Stimulated activated CD4-positive, alpha-beta T cell treated with anti-CD3 and anti-CD28 coated beads, Interleukin-1b, Interleukin-23, amount 100 ng/mL, for 48 hours (primary cell): ENCODE measurements at regions not wholly inside any gene's neighbourhood (a gene's known extent, or its start where the extent isn't known, plus 50 kb on each side); places are given as distances from the start of the nearest gene placed in this dataset.

Experiments used
- DNase-seq: peaks from one replicate; pipeline ENCODE4 v3.0.0-alpha.2; 2020

- no peak for DNase-seq
Measured at GRCh38 chr7:155871211-155871610, 58.9 kb upstream of the SHH start.

DNA sequence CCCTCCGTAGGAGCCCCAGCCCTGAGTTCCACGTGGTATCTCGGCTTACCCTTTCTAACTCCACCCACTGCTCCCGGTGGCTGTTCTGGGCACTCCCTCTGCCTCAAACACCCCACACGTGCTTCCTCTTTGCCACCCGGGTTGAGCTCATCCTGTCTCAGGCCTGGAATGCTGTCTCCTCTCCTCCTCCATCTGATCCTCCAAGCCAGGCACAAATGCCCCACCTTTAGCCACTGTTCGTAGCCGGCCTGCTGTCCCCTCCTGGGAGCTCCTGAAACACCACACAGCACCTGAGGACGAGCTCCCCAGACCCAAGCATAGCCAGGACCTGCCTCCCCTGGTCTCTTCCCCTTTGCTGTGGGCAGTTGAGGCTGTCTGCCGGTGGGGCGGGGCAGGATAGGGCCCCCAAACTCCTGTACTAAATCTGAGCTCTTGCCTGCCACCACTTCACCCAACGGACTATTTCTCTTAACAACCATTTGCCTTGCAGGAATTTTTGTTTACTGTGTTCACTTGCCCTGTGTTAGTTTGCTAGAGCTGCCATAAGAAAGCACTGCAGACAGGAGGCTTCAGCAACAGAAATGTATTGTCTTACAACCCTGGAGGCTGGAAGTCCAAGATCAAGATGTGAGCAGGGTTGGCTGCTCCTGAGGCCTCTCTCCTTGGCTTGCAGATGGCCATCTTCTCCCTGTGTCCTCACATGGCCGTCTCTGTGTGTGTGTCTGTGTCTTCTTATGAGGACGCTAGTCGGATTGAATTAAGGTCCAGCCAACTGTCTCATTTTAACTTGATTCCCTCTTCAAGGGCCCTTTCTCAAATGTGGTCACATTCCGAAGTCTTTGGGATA is 58.3 kb upstream of the SHH start:
- DNase-seq = no peak

GRCh38 chr7:155869784-155870076 is 57.5 kb upstream of the SHH start:
- DNase-seq = no peak

- no peak for DNase-seq
Measured at GRCh38 chr7:155868955-155869783, 56.9 kb upstream of the SHH start.

DNA sequence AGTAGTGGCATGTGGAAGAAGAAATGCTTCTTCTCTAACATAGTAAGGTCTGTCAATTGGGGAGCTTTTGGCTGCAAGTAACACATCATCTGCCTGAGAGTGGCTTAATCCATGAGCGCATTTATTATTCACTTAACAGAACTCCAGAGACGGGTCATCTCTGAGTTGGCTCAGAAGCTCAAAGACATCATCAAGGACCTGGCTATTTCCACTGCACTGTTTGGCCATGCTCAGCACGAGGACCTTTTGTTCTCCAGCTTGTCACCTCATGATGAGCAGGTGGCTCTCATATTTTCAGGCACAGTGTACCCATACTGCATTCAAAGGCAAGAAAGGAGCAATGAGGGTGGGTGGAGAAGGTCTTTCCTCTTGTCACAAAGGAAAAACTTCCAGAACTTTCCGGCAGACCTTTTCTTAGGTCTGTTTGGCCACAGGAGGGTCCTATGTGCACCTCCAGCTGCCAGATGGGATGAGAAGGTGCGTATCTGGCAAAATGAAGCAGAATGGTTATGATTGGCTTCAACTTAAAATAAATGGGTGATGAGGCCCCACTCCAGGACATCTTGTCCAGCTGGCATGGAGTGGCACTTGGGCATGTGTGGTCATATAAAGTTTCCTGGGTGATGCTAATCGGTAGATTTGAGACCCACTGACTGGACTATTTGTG is 55.6 kb upstream of the SHH start:
- no peak for DNase-seq

- no peak for DNase-seq
Measured at GRCh38 chr7:155867280-155867679, 55.0 kb upstream of the SHH start.

DNA sequence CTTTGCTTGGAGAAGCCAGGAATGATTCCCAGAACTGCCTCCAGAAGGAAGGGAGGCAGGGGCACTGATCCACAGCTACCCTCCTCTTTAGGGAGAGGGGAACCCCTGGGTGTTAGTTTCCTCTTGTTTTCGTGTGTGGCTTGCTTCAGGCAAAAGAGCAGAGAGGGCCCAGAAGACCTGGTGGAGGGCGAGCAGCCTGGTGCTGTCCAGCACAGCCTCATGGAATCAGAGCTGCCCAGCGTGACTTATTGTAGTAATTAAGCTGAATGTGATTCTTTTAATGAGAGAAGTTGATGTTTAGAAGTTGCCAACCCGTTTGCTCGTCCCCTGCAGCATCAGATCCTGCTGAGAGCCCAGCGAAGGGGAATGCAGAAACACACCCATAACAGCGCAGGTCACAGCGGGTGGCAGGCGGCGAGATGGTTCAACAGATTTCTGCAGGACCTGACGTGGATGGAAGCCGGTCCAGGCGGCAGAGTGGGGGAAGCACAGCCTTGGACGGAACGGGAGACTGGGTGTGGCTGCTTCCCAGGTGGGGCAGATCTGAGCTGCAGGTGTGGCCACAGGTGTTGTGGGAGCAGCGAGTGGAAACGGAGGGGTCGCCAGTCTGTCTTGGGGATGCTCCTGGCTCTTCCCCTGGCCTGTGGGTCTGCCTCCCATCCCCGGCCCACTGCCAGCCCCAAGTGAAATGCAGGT is 53.7 kb upstream of the SHH start:
- DNase-seq = no peak

DNA sequence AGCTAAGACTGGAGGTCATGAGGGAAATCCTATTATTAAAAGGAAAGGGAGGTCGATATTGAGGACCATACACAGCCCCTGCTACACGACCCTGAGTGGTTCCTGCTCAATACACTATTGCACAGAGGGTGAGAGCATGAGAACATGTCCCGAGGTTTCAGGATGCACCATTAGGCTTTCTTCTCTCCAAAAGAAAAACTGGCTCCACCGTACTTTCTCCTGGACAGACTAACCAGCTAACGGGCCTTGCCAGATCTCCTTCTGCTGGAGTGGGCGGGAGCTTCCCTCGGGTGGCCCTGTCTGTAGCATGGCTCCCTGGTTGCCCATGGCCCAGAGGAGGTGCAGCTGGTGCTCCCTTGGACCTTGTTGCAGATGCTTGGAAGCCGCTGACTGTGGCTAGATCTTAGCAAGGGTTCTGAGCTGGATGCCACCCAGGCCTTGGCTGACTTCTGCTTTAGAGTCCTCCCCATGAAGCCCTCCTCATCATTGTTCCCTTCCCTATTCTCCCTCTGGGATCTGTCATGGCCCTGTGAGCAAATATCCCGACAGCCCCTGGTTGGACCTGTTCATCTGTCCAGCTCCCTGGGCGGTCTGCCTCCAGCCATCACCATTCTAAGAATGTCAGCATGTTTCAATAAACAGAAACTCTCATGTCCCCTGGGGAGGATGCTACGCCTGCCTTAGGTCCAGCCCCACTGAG is 52.9 kb upstream of the SHH start:
- no peak for DNase-seq

GRCh38 chr7:155864271-155864985 is 52.2 kb upstream of the SHH start:
- DNase-seq = no peak

DNA sequence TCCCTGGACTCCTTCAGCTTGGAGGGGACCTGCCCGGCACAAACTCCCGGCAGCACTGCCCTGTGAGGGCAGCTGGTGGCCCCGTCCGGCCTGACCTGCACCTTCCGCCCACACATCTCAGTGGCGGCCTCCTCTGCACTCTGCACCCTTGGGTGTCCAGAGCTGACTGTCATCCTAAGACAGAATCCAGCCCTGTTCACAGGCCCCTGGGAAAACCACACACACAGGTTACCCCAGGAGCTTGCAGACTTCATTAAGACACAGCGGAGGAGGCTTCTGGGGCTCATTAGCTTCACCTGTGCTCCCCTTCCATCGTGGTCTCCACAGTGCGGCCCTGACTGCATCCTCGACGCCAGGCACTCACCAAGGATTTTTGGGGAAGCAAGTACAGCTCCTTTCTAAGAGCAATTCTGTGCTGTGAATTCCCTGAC is 51.5 kb upstream of the SHH start:
- no peak for DNase-seq

DNA sequence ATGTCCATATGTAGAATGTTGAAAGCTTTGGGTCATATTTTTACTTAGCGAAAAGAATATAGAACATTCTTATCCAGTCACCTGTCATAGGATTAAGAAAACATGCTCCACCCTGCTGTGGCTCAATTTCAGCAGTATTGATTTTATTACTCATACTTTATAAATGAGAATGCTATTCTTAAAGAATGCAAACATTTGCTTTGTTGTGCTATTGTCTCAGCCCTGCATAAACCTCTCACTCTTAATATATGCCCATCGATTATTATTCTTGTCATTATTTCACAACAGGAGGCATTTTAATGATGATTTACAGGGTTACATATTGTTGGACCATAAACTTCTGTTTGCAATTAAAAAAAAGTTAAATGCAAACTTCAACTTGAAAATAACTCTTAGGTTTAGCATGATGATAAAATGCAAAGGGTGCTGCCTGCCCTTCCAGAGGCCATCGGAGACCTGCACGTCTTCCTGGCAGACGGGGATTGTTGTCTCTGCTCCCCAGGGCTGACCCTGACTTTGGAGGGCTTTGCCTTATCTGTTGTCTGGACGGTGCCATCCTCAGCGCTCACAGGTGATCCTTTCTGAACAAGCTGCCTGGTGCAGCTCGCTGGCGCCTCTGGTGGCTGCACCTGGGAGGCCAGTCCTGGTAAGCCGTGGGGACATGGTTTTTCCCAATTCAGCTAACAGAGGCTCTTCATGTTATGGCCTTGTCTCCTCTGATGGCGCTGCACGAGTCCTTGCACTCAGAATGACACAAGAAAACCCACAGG is 50.0 kb upstream of the SHH start:
- DNase-seq = no peak
